NAMALWA (cell line): ENCODE measurements at regions not wholly inside any gene's neighbourhood (a gene's known extent, or its start where the extent isn't known, plus 50 kb on each side); places are given as distances from the start of the nearest gene placed in this dataset.
"Not testable (repeated sequence)": the region's sequence is repeated elsewhere in the genome, so short reads cannot be mapped to it uniquely, and the experiment has no call there.

Experiments used
- DNase-seq: peaks from one replicate; pipeline ENCODE4 v3.0.0-alpha.2; 2015; ENCODE audit warnings: low spot score

GRCh38 chr2:15681089-15681885 lies 89.6 kb downstream of the DDX1 start:
- peak; percentile 9 for DNase-seq

- no peak for DNase-seq
Measured at GRCh38 chr2:15682354-15682753, 90.7 kb downstream of the DDX1 start.

- no peak for DNase-seq
Measured at GRCh38 chr2:15684161-15685039, 92.7 kb downstream of the DDX1 start.

GRCh38 chr2:15685143-15685542 lies 93.5 kb downstream of the DDX1 start:
- no peak for DNase-seq

GRCh38 chr2:15686643-15687042 lies 95.0 kb downstream of the DDX1 start:
- DNase-seq: no peak

GRCh38 chr2:15687243-15687642 lies 95.6 kb downstream of the DDX1 start:
- no peak for DNase-seq

GRCh38 chr2:15687720-15688119 lies 96.1 kb downstream of the DDX1 start:
- DNase-seq: no peak

GRCh38 chr2:15688924-15689568 lies 97.4 kb downstream of the DDX1 start:
- no peak for DNase-seq

GRCh38 chr2:15689654-15690053 lies 98.0 kb downstream of the DDX1 start:
- DNase-seq: no peak

GRCh38 chr2:15691586-15692310 lies 100.1 kb downstream of the DDX1 start:
- DNase-seq: no peak

GRCh38 chr2:15692551-15693377 lies 101.1 kb downstream of the DDX1 start:
- no peak for DNase-seq

- no peak for DNase-seq
Measured at GRCh38 chr2:15693382-15693781, 101.7 kb downstream of the DDX1 start.

- no peak for DNase-seq
Measured at GRCh38 chr2:15693926-15694588, 102.4 kb downstream of the DDX1 start.

- no peak for DNase-seq
Measured at GRCh38 chr2:15694589-15694986, 102.9 kb downstream of the DDX1 start.

GRCh38 chr2:15695582-15696330 lies 104.1 kb downstream of the DDX1 start:
- no peak for DNase-seq

GRCh38 chr2:15696606-15697170 lies 105.0 kb downstream of the DDX1 start:
- not testable (repeated sequence) for DNase-seq

- DNase-seq: no peak
Measured at GRCh38 chr2:15700131-15700530, 108.5 kb downstream of the DDX1 start.

- DNase-seq: no peak
Measured at GRCh38 chr2:15700599-15701340, 109.1 kb downstream of the DDX1 start.
